OCI-LY1 (cell line): ENCODE measurements at regions not wholly inside any gene's neighbourhood (a gene's known extent, or its start where the extent isn't known, plus 50 kb on each side); places are given as distances from the start of the nearest gene placed in this dataset.

ENCODE experiments used
- EZH2 ChIP-seq: fragments of 200-600 bp; sonication (generic), shearing (Covaris generic); IDR thresholded peaks from 2 replicates; pipeline ENCODE4 v1.8.0; 2017; ENCODE audit warnings: borderline replicate concordance, mixed run types, mild to moderate bottlenecking, antibody characterized with exemption, low read length, moderate library complexity, mixed read lengths
- TF ChIP-seq, protein P1 (sequence below): fragments of 200-600 bp; sonication (generic), shearing (Covaris generic); IDR thresholded peaks from 2 replicates; pipeline ENCODE4 v1.5.1; 2017; ENCODE audit warnings: mild to moderate bottlenecking, antibody characterized with exemption, low read length, moderate library complexity, mixed read lengths

DNA sequence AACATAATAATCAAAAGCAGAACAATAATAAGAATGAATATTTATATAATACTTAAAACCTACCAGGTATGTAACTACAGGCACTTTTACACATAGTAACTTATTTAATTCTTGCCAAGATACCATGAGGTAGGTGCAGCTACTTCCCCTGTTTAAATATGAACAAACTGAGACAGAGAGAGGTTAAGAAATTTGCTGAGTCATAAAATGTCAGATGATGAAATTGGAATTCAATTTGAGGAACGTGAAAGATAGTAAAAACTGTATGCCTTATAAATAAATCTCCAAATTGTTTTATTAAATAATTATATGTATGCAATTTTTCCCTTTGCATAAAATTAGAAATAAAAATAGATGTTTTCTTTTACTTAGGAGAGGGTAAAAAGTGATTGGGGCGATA, 1103.3 kb upstream of the NRXN1 start:
- TF ChIP-seq, protein P1, sequence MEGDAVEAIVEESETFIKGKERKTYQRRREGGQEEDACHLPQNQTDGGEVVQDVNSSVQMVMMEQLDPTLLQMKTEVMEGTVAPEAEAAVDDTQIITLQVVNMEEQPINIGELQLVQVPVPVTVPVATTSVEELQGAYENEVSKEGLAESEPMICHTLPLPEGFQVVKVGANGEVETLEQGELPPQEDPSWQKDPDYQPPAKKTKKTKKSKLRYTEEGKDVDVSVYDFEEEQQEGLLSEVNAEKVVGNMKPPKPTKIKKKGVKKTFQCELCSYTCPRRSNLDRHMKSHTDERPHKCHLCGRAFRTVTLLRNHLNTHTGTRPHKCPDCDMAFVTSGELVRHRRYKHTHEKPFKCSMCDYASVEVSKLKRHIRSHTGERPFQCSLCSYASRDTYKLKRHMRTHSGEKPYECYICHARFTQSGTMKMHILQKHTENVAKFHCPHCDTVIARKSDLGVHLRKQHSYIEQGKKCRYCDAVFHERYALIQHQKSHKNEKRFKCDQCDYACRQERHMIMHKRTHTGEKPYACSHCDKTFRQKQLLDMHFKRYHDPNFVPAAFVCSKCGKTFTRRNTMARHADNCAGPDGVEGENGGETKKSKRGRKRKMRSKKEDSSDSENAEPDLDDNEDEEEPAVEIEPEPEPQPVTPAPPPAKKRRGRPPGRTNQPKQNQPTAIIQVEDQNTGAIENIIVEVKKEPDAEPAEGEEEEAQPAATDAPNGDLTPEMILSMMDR, result no peak
- TF ChIP-seq EZH2, result no peak
